HEK293T (cell line): ENCODE measurements at regions not wholly inside any gene's neighbourhood (a gene's known extent, or its start where the extent isn't known, plus 50 kb on each side); places are given as distances from the start of the nearest gene placed in this dataset.

Experiments used
- CTCF ChIA-PET: fragments of 350-600 bp; formaldehyde crosslinking; extraction: SDS; loops from one replicate; lab custom pipeline; 2021; ENCODE audit warnings: antibody characterized with exemption, inconsistent platforms; lab: Yijun Ruan, JAX
- POLR2A ChIA-PET: fragments of 350-600 bp; formaldehyde crosslinking; extraction: SDS; loops from one replicate; lab custom pipeline; 2020; ENCODE audit warnings: antibody characterized with exemption, inconsistent platforms; lab: Yijun Ruan, JAX
- DNase-seq: peaks from one replicate; pipeline ENCODE4 v3.0.0; 2012; ENCODE audit warnings: mixed read lengths; ENCODE audit errors: extremely low spot score
- ARNT ChIP-seq: fragments of 450-650 bp; IDR thresholded peaks from 2 replicates; pipeline ENCODE4 v1.6.1; 2017; ENCODE audit warnings: mild to moderate bottlenecking
- BHLHE40 ChIP-seq: fragments of 450-650 bp; IDR thresholded peaks from 2 replicates; pipeline ENCODE4 v1.6.1; 2016; ENCODE audit warnings: mild to moderate bottlenecking, moderate library complexity, borderline replicate concordance
- CTBP1 ChIP-seq: fragments of 450-650 bp; IDR thresholded peaks from 2 replicates; pipeline ENCODE4 v1.6.1; 2016; ENCODE audit warnings: borderline replicate concordance
- ELF4 ChIP-seq: fragments of 450-650 bp; IDR thresholded peaks from 2 replicates; pipeline ENCODE4 v1.6.1; 2017; ENCODE audit warnings: antibody characterized with exemption
- FOXA1 ChIP-seq: fragments of 450-650 bp; IDR thresholded peaks from 2 replicates; pipeline ENCODE4 v1.6.1; 2016; ENCODE audit warnings: mild to moderate bottlenecking
- FOXK2 ChIP-seq: fragments of 450-650 bp; IDR thresholded peaks from 2 replicates; pipeline ENCODE4 v1.6.1; 2016; ENCODE audit warnings: mild to moderate bottlenecking
- FOXM1 ChIP-seq: fragments of 450-650 bp; IDR thresholded peaks from 2 replicates; pipeline ENCODE4 v1.6.1; 2017; ENCODE audit warnings: mild to moderate bottlenecking, borderline replicate concordance
- HDGF ChIP-seq: fragments of 450-650 bp; IDR thresholded peaks from 2 replicates; pipeline ENCODE4 v1.6.1; 2017; ENCODE audit warnings: antibody characterized with exemption, borderline replicate concordance
- L3MBTL2 ChIP-seq: fragments of 450-650 bp; conservative IDR thresholded peaks from 2 replicates; pipeline ENCODE4 v1.6.1; 2016; ENCODE audit warnings: mild to moderate bottlenecking
- LEF1 ChIP-seq: fragments of 450-650 bp; IDR thresholded peaks from 2 replicates; pipeline ENCODE4 v1.6.1; 2017; ENCODE audit warnings: mild to moderate bottlenecking, borderline replicate concordance
- NFRKB ChIP-seq: fragments of 450-650 bp; IDR thresholded peaks from 2 replicates; pipeline ENCODE4 v1.6.1; 2016; ENCODE audit warnings: mild to moderate bottlenecking, moderate library complexity
- PKNOX1 ChIP-seq: fragments of 450-650 bp; IDR thresholded peaks from 2 replicates; pipeline ENCODE4 v1.6.1; 2016
- SP1 ChIP-seq: fragments of 450-650 bp; IDR thresholded peaks from 2 replicates; pipeline ENCODE4 v1.6.1; 2017
- SUZ12 ChIP-seq: fragments of 450-650 bp; IDR thresholded peaks from 2 replicates; pipeline ENCODE4 v1.6.1; 2016; ENCODE audit warnings: mild to moderate bottlenecking
- TARDBP ChIP-seq: fragments of 450-650 bp; IDR thresholded peaks from 2 replicates; pipeline ENCODE4 v1.6.1; 2016
- ZNF384 ChIP-seq: fragments of 450-650 bp; IDR thresholded peaks from 2 replicates; pipeline ENCODE4 v1.6.1; 2016

- TF ChIP-seq HDGF, result no peak
- TF ChIP-seq FOXK2, result no peak
- TF ChIP-seq LEF1, result no peak
- no peak for TF ChIP-seq FOXM1
- TF ChIP-seq SP1, result no peak
- no peak for TF ChIP-seq TARDBP
- TF ChIP-seq SUZ12, result no peak
- TF ChIP-seq BHLHE40, result no peak
- no peak for TF ChIP-seq ZNF384
- no peak for TF ChIP-seq ARNT
- no peak for TF ChIP-seq FOXA1
- no peak for TF ChIP-seq ELF4
- no peak for TF ChIP-seq PKNOX1
- DNase-seq, result no peak
- ChIA-PET POLR2A (no interaction called here), CTCF (no interaction called here)
Measured at GRCh38 chr2:8236391-8236790, 445.5 kb upstream of the ID2 start.

- DNase-seq, result no peak
- POLR2A ChIA-PET, result no interaction called here
- no peak for TF ChIP-seq SUZ12
- no peak for TF ChIP-seq L3MBTL2
- no peak for TF ChIP-seq TARDBP
- TF ChIP-seq FOXA1, result no peak
- no peak for TF ChIP-seq ELF4
- TF ChIP-seq HDGF, result no peak
- CTCF ChIA-PET, result no interaction called here
Measured at GRCh38 chr2:8238521-8239230, 443.2 kb upstream of the ID2 start.

- no peak for DNase-seq
- ChIA-PET POLR2A (no interaction called here), CTCF (no interaction called here)
Measured at GRCh38 chr2:8239531-8240088, 442.2 kb upstream of the ID2 start.

GRCh38 chr2:8241317-8241716, 440.5 kb upstream of the ID2 start:
- POLR2A ChIA-PET, result no interaction called here
- CTCF ChIA-PET, result no interaction called here
- TF ChIP-seq ZNF384 (no peak), CTBP1 (no peak), TARDBP (no peak), SUZ12 (no peak), PKNOX1 (no peak)
- DNase-seq, result no peak

More at GRCh38 chr2:8239531-8240088, 442.2 kb upstream of the ID2 start:
- TF ChIP-seq L3MBTL2, result no peak
- TF ChIP-seq SUZ12, result no peak
- no peak for TF ChIP-seq BHLHE40
- TF ChIP-seq FOXA1, result no peak
- TF ChIP-seq FOXM1, result no peak
- TF ChIP-seq FOXK2, result no peak
- TF ChIP-seq PKNOX1, result no peak
- no peak for TF ChIP-seq NFRKB

GRCh38 chr2:8242739-8243138, 439.1 kb upstream of the ID2 start:
- TF ChIP-seq FOXA1, result no peak
- no peak for TF ChIP-seq L3MBTL2
- no peak for TF ChIP-seq BHLHE40
- DNase-seq, result no peak
- CTCF ChIA-PET, result no interaction called here
- POLR2A ChIA-PET, result no interaction called here

GRCh38 chr2:8243748-8244400, 438.0 kb upstream of the ID2 start:
- CTCF ChIA-PET, result no interaction called here
- no peak for DNase-seq
- TF ChIP-seq FOXA1 (no peak), BHLHE40 (no peak)
- POLR2A ChIA-PET, result no interaction called here

- POLR2A ChIA-PET, result no interaction called here
- DNase-seq, result no peak
- CTCF ChIA-PET, result no interaction called here
- TF ChIP-seq FOXM1 (no peak), BHLHE40 (no peak), PKNOX1 (no peak)
Measured at GRCh38 chr2:8244639-8245038, 437.2 kb upstream of the ID2 start.
